Ishikawa (cell line): ENCODE measurements at regions not wholly inside any gene's neighbourhood (a gene's known extent, or its start where the extent isn't known, plus 50 kb on each side); places are given as distances from the start of the nearest gene placed in this dataset.

ENCODE experiments used
- CEBPB ChIP-seq: IDR thresholded peaks from 2 replicates; pipeline ENCODE4 v1.6.1; 2012
- CREB1 ChIP-seq: IDR thresholded peaks from 2 replicates; pipeline ENCODE4 v1.6.1; 2012; ENCODE audit warnings: low read depth
- EGR1 ChIP-seq: IDR thresholded peaks from 2 replicates; pipeline ENCODE4 v1.6.1; 2012
- EP300 ChIP-seq: IDR thresholded peaks from 2 replicates; pipeline ENCODE4 v1.6.1; 2012; ENCODE audit warnings: borderline replicate concordance
- FOXM1 ChIP-seq: IDR thresholded peaks from 2 replicates; pipeline ENCODE4 v1.6.1; 2012; ENCODE audit warnings: low read depth, borderline replicate concordance
- MAX ChIP-seq: IDR thresholded peaks from 2 replicates; pipeline ENCODE4 v1.6.1; 2012
- NFIC ChIP-seq: IDR thresholded peaks from 2 replicates; pipeline ENCODE4 v1.6.1; 2012
- RAD21 ChIP-seq: IDR thresholded peaks from 2 replicates; pipeline ENCODE4 v1.6.1; 2012; ENCODE audit warnings: low read depth
- REST ChIP-seq: IDR thresholded peaks from 2 replicates; pipeline ENCODE4 v1.6.1; 2012; ENCODE audit warnings: low read depth, mild to moderate bottlenecking
- TAF1 ChIP-seq: IDR thresholded peaks from 2 replicates; pipeline ENCODE4 v1.6.1; 2012; ENCODE audit warnings: low read depth, mild to moderate bottlenecking
- TCF12 ChIP-seq: IDR thresholded peaks from 2 replicates; pipeline ENCODE4 v1.6.1; 2012; ENCODE audit warnings: low read depth
- TEAD4 ChIP-seq: IDR thresholded peaks from 2 replicates; pipeline ENCODE4 v1.6.1; 2012
- USF1 ChIP-seq: IDR thresholded peaks from 2 replicates; pipeline ENCODE4 v1.6.1; 2012
- YY1 ChIP-seq: IDR thresholded peaks from 2 replicates; pipeline ENCODE4 v1.6.1; 2012; ENCODE audit warnings: low read depth

GRCh38 chr2:75256485-75256884 lies 57.2 kb upstream of the TACR1 start:
- TF ChIP-seq RAD21 (no peak), NFIC (no peak), EGR1 (no peak), TAF1 (no peak), USF1 (no peak), YY1 (no peak), TEAD4 (no peak), MAX (no peak), CREB1 (no peak), FOXM1 (no peak), EP300 (no peak), REST (no peak), CEBPB (no peak)

- TF ChIP-seq USF1 (no peak), CREB1 (no peak), REST (no peak), MAX (no peak), RAD21 (no peak), TAF1 (no peak), NFIC (no peak), CEBPB (no peak)
Measured at GRCh38 chr2:75253526-75253925, 54.2 kb upstream of the TACR1 start.

GRCh38 chr2:75251896-75252295 lies 52.6 kb upstream of the TACR1 start:
- TF ChIP-seq REST, result no peak
- no peak for TF ChIP-seq TAF1
- TF ChIP-seq CEBPB, result no peak
- TF ChIP-seq TCF12, result no peak
